NCI-H128 (cell line): ENCODE measurements at regions not wholly inside any gene's neighbourhood (a gene's known extent, or its start where the extent isn't known, plus 50 kb on each side); places are given as distances from the start of the nearest gene placed in this dataset.
"Not testable (repeated sequence)": the region's sequence is repeated elsewhere in the genome, so short reads cannot be mapped to it uniquely, and the experiment has no call there.

Experiments
- DNase-seq: peaks from one replicate; lab custom pipeline; 2025; ENCODE audit not compliant: unreplicated experiment; lab: John Stamatoyannopoulos, UW

- DNase-seq: no peak
Measured at GRCh38 chr3:26763723-26764122, 141.2 kb downstream of the LRRC3B start.

GRCh38 chr3:26766031-26766430 lies 143.5 kb downstream of the LRRC3B start:
- DNase-seq: no peak

GRCh38 chr3:26768068-26768651 lies 145.6 kb downstream of the LRRC3B start:
- DNase-seq: no peak

- no peak for DNase-seq
Measured at GRCh38 chr3:26799679-26800317, 177.2 kb downstream of the LRRC3B start.

GRCh38 chr3:26807272-26807671 lies 184.7 kb downstream of the LRRC3B start:
- DNase-seq: no peak

GRCh38 chr3:26825454-26825853 lies 202.9 kb downstream of the LRRC3B start:
- DNase-seq: no peak

- DNase-seq: no peak
Measured at GRCh38 chr3:26827169-26827568, 204.6 kb downstream of the LRRC3B start.

- DNase-seq: no peak
Measured at GRCh38 chr3:26838026-26838425, 215.5 kb downstream of the LRRC3B start.

GRCh38 chr3:26839001-26839400 lies 216.4 kb downstream of the LRRC3B start:
- DNase-seq: no peak

GRCh38 chr3:26840272-26840870 lies 217.8 kb downstream of the LRRC3B start:
- DNase-seq: no peak

GRCh38 chr3:26845194-26845593 lies 222.6 kb downstream of the LRRC3B start:
- no peak for DNase-seq

GRCh38 chr3:26847680-26848079 lies 225.1 kb downstream of the LRRC3B start:
- no peak for DNase-seq

GRCh38 chr3:26894443-26894842 lies 271.9 kb downstream of the LRRC3B start:
- DNase-seq: no peak

GRCh38 chr3:26915208-26915607 lies 292.6 kb downstream of the LRRC3B start:
- no peak for DNase-seq

- peak; percentile 10 for DNase-seq
Measured at GRCh38 chr3:26920646-26921478, 298.3 kb downstream of the LRRC3B start.

- DNase-seq: no peak
Measured at GRCh38 chr3:26931896-26932295, 309.3 kb downstream of the LRRC3B start.

GRCh38 chr3:26932752-26933151 lies 310.2 kb downstream of the LRRC3B start:
- DNase-seq: no peak

- DNase-seq: not testable (repeated sequence)
Measured at GRCh38 chr3:26945480-26945879, 322.9 kb downstream of the LRRC3B start.

GRCh38 chr3:26960382-26960781 lies 337.8 kb downstream of the LRRC3B start:
- no peak for DNase-seq

GRCh38 chr3:26962492-26963360 lies 340.2 kb downstream of the LRRC3B start:
- no peak for DNase-seq

- no peak for DNase-seq
Measured at GRCh38 chr3:26963361-26963743, 340.8 kb downstream of the LRRC3B start.
